HepG2 (cell line): ENCODE measurements at regions not wholly inside any gene's neighbourhood (a gene's known extent, or its start where the extent isn't known, plus 50 kb on each side); places are given as distances from the start of the nearest gene placed in this dataset.

Experiments
- ATAC-seq: fragments of 200-7000 bp; cut with Tn5 transposase; 3 replicates; pipeline ENCODE4 v1.9.1; 2020; ENCODE audit warnings: mild to moderate bottlenecking, moderate library complexity
- BruUV-seq: library from RNA; stranded (reverse); fragments of 400-500 nt; replicated peaks from 2 replicates; lab custom pipeline; 2021; lab: Mats Ljungman, UMichigan
- CTCF ChIA-PET: fragments of 300-600 bp; formaldehyde crosslinking; extraction: SDS; loops from one replicate; lab custom pipeline; 2021; ENCODE audit warnings: low total read pairs, inconsistent platforms, low intra/inter-chr PET ratio; lab: Yijun Ruan, JAX
- POLR2A ChIA-PET: fragments of 350-600 bp; sonication (Branson Sonifier 250); formaldehyde crosslinking; loops from one replicate; lab custom pipeline; 2020; ENCODE audit warnings: antibody characterized with exemption, inconsistent platforms; lab: Yijun Ruan, JAX
- DNase-seq: peaks from one replicate; pipeline ENCODE4 v3.0.0-alpha.2; 2015; ENCODE audit warnings: low spot score
- FAIRE-seq: peaks from 3 replicates; lab custom pipeline; 2011; peaks lifted over from hg19 to GRCh38; lab: Jason Lieb, UNC
- H2AFZ ChIP-seq: one replicate; pipeline ENCODE4 v1.6.1; 2011; ENCODE audit warnings: low read length, inconsistent platforms
- H3K27ac ChIP-seq: fragments of 300-600 bp; 3 replicates; pipeline ENCODE4 v1.8.0; 2011; ENCODE audit warnings: mixed run types, mild to moderate bottlenecking, mixed read lengths, low read length, inconsistent platforms; ENCODE audit not compliant: insufficient read depth; ENCODE audit errors: extremely low read length
- H3K27me3 ChIP-seq, 2 experiments: fragments of 200-600 bp in 1 of 2; 2 replicates in 1 of 2; 3 replicates in 1 of 2; pipeline versions ENCODE4 v1.6.0 to v1.8.0; 2011; ENCODE audit warnings: low read length in 2 of 2, mild to moderate bottlenecking in 2 of 2, moderate library complexity in 2 of 2, inconsistent platforms in 1 of 2; ENCODE audit not compliant: insufficient read depth in 2 of 2, control insufficient read depth in 1 of 2
- H3K36me3 ChIP-seq, 2 experiments: fragments of 200-600 bp in 1 of 2; replicated peaks in 1 of 2; 2 replicates in 1 of 2; 3 replicates in 1 of 2; pipeline versions ENCODE4 v1.5.1 to v1.8.0; 2011; ENCODE audit warnings: low read length in 2 of 2, inconsistent platforms in 1 of 2; ENCODE audit not compliant: insufficient read depth in 2 of 2, control insufficient read depth in 1 of 2
- H3K4me1 ChIP-seq: 2 replicates; pipeline ENCODE4 v1.5.1; 2012; ENCODE audit warnings: low read length, inconsistent platforms; ENCODE audit not compliant: insufficient read depth
- H3K4me2 ChIP-seq: 2 replicates; pipeline ENCODE4 v1.6.0; 2011; ENCODE audit warnings: low read depth, low read length, inconsistent platforms
- H3K4me3 ChIP-seq, 3 experiments: fragments of 200-600 bp in 1 of 3; sonication (generic), shearing (Covaris generic) in 1 of 3; replicated peaks in 1 of 3; 2 replicates each; pipeline ENCODE4 v1.5.1; 2011 to 2016; ENCODE audit warnings: low read length in 3 of 3, inconsistent platforms in 2 of 3, low read depth in 2 of 3, mild to moderate bottlenecking in 2 of 3, control low read depth in 1 of 3, mixed read lengths in 1 of 3; ENCODE audit not compliant: insufficient read depth in 1 of 3
- H3K79me2 ChIP-seq: one replicate; pipeline ENCODE4 v1.6.1; 2011; ENCODE audit warnings: low read length, inconsistent platforms; ENCODE audit not compliant: insufficient read depth
- H3K9ac ChIP-seq: 2 replicates; pipeline ENCODE4 v1.6.0; 2011; ENCODE audit warnings: mild to moderate bottlenecking, low read depth, low read length, inconsistent platforms; ENCODE audit not compliant: insufficient read depth
- H3K9me3 ChIP-seq: 2 replicates; pipeline ENCODE4 v1.5.1; 2012; ENCODE audit warnings: mild to moderate bottlenecking, low read length
- H4K20me1 ChIP-seq: 2 replicates; pipeline ENCODE4 v1.6.0; 2011; ENCODE audit warnings: inconsistent platforms, mild to moderate bottlenecking, low read length, moderate library complexity; ENCODE audit not compliant: insufficient read depth
- HNRNPL ChIP-seq: fragments of 200-400 bp; formaldehyde crosslinking; IDR thresholded peaks from 2 replicates; pipeline ENCODE4 v1.6.1; 2017; ENCODE audit warnings: mild to moderate bottlenecking, low read depth, low read length
- NFE2L2 ChIP-seq: fragments of 150-350 bp; IDR thresholded peaks from 2 replicates; pipeline ENCODE4 v1.6.1; 2014; ENCODE audit warnings: low read length
- POGZ ChIP-seq: sonication (generic); formaldehyde crosslinking; IDR thresholded peaks from 2 replicates; pipeline ENCODE4 v1.4.0; 2020; ENCODE audit warnings: mild to moderate bottlenecking, missing genetic modification reagents
- SMAD1 ChIP-seq: sonication (generic); formaldehyde crosslinking; IDR thresholded peaks from 2 replicates; pipeline ENCODE4 v1.4.0; 2020; ENCODE audit warnings: missing genetic modification reagents, low read depth, mild to moderate bottlenecking, borderline replicate concordance
- SPEN ChIP-seq: sonication (generic); formaldehyde crosslinking; IDR thresholded peaks from 2 replicates; pipeline ENCODE4 v1.5.1; 2020; ENCODE audit warnings: low read depth, mild to moderate bottlenecking, missing genetic modification reagents
- TGIF2 ChIP-seq: IDR thresholded peaks from 2 replicates; pipeline ENCODE4 v1.6.1; 2016; ENCODE audit warnings: control low read depth, missing compliant biosample characterization
- ZNF230 ChIP-seq: sonication (generic); formaldehyde crosslinking; IDR thresholded peaks from 2 replicates; pipeline ENCODE4 v1.4.0; 2020; ENCODE audit warnings: mild to moderate bottlenecking, missing genetic modification reagents
- ZNF781 ChIP-seq: sonication (generic); formaldehyde crosslinking; IDR thresholded peaks from 2 replicates; pipeline ENCODE4 v1.5.1; 2020; ENCODE audit warnings: borderline replicate concordance, mild to moderate bottlenecking, missing genetic modification reagents; ENCODE audit errors: not compliant biosample characterization
- ZSCAN20 ChIP-seq: sonication (generic); formaldehyde crosslinking; IDR thresholded peaks from 2 replicates; pipeline ENCODE4 v1.4.0; 2020; ENCODE audit warnings: missing genetic modification reagents, mild to moderate bottlenecking, borderline replicate concordance
- WGBS: methylation state at CpG from one replicate; pipeline ENCODE4 v1.1.6; 2017; ENCODE audit warnings: low lambda C conversion rate; 5-methylcytosine and 5-hydroxymethylcytosine counted together
- in situ Hi-C: cut with HindIII; loops from 2 replicates; pipeline ENCODE4 v1.10.0; 2017; ENCODE audit warnings: low pct_unique_long_range_greater_than_20kb; ENCODE audit not compliant: extremely low pct_ligation_motif_present
- intact Hi-C: fragments of 100-400 bp; cut with micrococcal nuclease; formaldehyde crosslinking; loops from one replicate; pipeline ENCODE4 v1.10.0; 2022; ENCODE audit not compliant: unreplicated experiment
- TF ChIP-seq, protein P1 (sequence below): sonication (generic); formaldehyde crosslinking; IDR thresholded peaks from 2 replicates; pipeline ENCODE4 v1.4.0; 2020; ENCODE audit warnings: missing genetic modification reagents
- TF ChIP-seq, protein P2 (sequence below): sonication (generic); formaldehyde crosslinking; IDR thresholded peaks from 2 replicates; pipeline ENCODE4 v1.4.0; 2020; ENCODE audit warnings: missing genetic modification reagents
- TF ChIP-seq, protein P3 (sequence below): IDR thresholded peaks from 2 replicates; pipeline ENCODE4 v1.6.1; 2016; ENCODE audit warnings: missing compliant biosample characterization, missing genetic modification reagents, borderline replicate concordance
- TF ChIP-seq, protein P4 (sequence below): IDR thresholded peaks from 2 replicates; pipeline ENCODE4 v1.6.1; 2018; ENCODE audit warnings: missing genetic modification reagents
- TF ChIP-seq, protein P5 (sequence below): sonication (generic); formaldehyde crosslinking; IDR thresholded peaks from 2 replicates; pipeline ENCODE4 v1.4.0; 2020; ENCODE audit warnings: low read depth, mild to moderate bottlenecking, missing genetic modification reagents

DNA sequence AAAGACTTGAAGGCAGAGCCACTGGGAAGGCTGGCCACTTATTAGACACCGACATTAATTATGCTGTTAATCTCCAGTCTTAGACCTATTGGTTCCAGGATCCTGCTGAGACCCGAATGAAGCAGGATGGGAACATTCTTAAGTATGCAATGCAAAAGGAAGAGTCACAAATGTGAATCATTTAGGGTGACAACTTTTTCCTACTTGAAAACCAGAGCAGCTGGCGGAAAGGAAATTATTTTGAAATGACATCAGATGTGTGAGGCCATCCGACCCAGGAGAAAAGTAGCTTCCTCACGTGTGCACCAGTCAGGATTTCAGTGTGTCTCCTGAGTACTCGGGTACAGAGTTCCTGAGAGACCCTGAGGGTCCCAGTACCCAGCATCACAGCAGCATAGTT lies 222.9 kb upstream of the NCKAP5 start (continued):
- TF ChIP-seq, protein P1, sequence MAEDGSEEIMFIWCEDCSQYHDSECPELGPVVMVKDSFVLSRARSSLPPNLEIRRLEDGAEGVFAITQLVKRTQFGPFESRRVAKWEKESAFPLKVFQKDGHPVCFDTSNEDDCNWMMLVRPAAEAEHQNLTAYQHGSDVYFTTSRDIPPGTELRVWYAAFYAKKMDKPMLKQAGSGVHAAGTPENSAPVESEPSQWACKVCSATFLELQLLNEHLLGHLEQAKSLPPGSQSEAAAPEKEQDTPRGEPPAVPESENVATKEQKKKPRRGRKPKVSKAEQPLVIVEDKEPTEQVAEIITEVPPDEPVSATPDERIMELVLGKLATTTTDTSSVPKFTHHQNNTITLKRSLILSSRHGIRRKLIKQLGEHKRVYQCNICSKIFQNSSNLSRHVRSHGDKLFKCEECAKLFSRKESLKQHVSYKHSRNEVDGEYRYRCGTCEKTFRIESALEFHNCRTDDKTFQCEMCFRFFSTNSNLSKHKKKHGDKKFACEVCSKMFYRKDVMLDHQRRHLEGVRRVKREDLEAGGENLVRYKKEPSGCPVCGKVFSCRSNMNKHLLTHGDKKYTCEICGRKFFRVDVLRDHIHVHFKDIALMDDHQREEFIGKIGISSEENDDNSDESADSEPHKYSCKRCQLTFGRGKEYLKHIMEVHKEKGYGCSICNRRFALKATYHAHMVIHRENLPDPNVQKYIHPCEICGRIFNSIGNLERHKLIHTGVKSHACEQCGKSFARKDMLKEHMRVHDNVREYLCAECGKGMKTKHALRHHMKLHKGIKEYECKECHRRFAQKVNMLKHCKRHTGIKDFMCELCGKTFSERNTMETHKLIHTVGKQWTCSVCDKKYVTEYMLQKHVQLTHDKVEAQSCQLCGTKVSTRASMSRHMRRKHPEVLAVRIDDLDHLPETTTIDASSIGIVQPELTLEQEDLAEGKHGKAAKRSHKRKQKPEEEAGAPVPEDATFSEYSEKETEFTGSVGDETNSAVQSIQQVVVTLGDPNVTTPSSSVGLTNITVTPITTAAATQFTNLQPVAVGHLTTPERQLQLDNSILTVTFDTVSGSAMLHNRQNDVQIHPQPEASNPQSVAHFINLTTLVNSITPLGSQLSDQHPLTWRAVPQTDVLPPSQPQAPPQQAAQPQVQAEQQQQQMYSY (CRISPR knock-in tag) = no peak
- no peak for TF ChIP-seq SMAD1 (CRISPR knock-in tag)
- TF ChIP-seq, protein P2, sequence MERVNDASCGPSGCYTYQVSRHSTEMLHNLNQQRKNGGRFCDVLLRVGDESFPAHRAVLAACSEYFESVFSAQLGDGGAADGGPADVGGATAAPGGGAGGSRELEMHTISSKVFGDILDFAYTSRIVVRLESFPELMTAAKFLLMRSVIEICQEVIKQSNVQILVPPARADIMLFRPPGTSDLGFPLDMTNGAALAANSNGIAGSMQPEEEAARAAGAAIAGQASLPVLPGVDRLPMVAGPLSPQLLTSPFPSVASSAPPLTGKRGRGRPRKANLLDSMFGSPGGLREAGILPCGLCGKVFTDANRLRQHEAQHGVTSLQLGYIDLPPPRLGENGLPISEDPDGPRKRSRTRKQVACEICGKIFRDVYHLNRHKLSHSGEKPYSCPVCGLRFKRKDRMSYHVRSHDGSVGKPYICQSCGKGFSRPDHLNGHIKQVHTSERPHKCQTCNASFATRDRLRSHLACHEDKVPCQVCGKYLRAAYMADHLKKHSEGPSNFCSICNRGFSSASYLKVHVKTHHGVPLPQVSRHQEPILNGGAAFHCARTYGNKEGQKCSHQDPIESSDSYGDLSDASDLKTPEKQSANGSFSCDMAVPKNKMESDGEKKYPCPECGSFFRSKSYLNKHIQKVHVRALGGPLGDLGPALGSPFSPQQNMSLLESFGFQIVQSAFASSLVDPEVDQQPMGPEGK = no peak
- TF ChIP-seq, protein P3, sequence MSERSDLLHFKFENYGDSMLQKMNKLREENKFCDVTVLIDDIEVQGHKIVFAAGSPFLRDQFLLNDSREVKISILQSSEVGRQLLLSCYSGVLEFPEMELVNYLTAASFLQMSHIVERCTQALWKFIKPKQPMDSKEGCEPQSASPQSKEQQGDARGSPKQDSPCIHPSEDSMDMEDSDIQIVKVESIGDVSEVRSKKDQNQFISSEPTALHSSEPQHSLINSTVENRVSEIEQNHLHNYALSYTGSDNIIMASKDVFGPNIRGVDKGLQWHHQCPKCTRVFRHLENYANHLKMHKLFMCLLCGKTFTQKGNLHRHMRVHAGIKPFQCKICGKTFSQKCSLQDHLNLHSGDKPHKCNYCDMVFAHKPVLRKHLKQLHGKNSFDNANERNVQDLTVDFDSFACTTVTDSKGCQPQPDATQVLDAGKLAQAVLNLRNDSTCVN = no peak
- no peak for TF ChIP-seq ZSCAN20
- no peak for TF ChIP-seq POGZ (CRISPR knock-in tag)

DNA sequence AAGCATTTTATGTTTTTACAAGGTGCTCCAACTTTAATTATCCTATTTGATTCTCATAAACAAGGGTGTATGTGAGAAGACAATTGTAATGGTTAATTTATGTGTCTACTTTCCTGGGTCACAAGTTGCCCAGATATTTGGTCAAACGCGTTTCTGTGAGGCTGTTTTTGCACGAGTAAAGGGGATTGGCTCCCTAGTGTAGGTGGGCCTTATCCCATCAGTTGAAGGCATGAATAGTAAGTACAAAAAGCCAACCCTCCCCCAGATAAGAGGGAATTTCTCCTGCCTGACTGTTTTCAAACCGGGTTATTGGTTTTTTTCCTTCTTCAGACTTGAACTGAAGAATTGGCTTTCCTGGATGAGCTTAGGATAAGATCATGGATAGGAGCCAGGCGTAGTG lies 224.0 kb upstream of the NCKAP5 start:
- Histone ChIP-seq H3K36me3 (no peaks in the 10 kb centered on the region), H2AFZ (no peak overlapping the region), H4K20me1 (no peaks in the 10 kb centered on the region), H3K9ac (no peak overlapping the region), H3K27ac (no peak overlapping the region), H3K4me3 (no peak overlapping the region), H3K9me3 (0 out of 2 replicates have a peak, but pooled peaks cover 6% of the 10 kb centered on the region), H3K4me1 (peaks cover 6% of the 10 kb centered on the region), H3K4me2 (no peak overlapping the region), H3K79me2 (no peaks in the 10 kb centered on the region), H3K27me3 (peaks cover 0 to 4% of the 10 kb centered on the region in 2 experiments; a peak in 1 of 5 replicates)
- FAIRE-seq = no peak
- BruUV-seq = no TSS peak
- intact Hi-C loops = no loop called here
- no peak for ATAC-seq
- ChIA-PET CTCF (no interaction called here), POLR2A (no interaction called here)
- 21% methylated on average over 5 of the region's 5 CpGs for WGBS
- in situ Hi-C loops = no loop called here
- DNase-seq = no peak
- TF ChIP-seq, protein P4, sequence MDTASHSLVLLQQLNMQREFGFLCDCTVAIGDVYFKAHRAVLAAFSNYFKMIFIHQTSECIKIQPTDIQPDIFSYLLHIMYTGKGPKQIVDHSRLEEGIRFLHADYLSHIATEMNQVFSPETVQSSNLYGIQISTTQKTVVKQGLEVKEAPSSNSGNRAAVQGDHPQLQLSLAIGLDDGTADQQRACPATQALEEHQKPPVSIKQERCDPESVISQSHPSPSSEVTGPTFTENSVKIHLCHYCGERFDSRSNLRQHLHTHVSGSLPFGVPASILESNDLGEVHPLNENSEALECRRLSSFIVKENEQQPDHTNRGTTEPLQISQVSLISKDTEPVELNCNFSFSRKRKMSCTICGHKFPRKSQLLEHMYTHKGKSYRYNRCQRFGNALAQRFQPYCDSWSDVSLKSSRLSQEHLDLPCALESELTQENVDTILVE (CRISPR knock-in tag) = no peak
- TF ChIP-seq ZNF230 (CRISPR knock-in tag) (no peak), TGIF2 (CRISPR knock-in tag) (no peak), NFE2L2 (no peak), ZNF781 (no peak), SPEN (CRISPR knock-in tag) (no peak), HNRNPL (no peak)
- TF ChIP-seq, protein P5, sequence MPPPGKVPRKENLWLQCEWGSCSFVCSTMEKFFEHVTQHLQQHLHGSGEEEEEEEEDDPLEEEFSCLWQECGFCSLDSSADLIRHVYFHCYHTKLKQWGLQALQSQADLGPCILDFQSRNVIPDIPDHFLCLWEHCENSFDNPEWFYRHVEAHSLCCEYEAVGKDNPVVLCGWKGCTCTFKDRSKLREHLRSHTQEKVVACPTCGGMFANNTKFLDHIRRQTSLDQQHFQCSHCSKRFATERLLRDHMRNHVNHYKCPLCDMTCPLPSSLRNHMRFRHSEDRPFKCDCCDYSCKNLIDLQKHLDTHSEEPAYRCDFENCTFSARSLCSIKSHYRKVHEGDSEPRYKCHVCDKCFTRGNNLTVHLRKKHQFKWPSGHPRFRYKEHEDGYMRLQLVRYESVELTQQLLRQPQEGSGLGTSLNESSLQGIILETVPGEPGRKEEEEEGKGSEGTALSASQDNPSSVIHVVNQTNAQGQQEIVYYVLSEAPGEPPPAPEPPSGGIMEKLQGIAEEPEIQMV (CRISPR knock-in tag) = no peak
